ENCODE measurements at regions not wholly inside any gene's neighbourhood (a gene's known extent, or its start where the extent isn't known, plus 50 kb on each side); places are given as distances from the start of the nearest gene placed in this dataset.

DNA sequence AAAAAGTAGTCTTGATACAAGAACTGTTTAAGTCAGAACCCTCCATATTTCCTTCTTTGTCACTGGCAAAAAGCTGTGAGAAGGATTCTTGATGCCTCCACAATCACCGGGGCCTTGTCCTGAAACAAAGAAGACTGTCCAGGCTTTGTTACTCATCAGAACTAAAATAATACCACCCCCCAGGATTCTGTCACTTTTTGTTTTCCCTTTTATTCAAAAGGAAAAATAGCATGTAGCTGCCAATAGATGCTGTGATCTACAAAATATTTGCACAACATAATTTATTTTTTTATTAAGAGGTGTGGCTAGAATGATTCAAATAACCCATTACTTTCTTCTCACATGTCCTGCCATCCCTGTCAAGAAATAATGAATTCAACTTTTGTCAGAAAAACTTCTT, 173.7 kb downstream of the LYPLAL1 start:
- FAIRE-seq, result no peak
- POLR2A ChIA-PET (ENCODE audit: partially characterized antibody), result no interaction called here

More for the DNA sequence above, 173.7 kb downstream of the LYPLAL1 start:
- no peak for TF ChIP-seq SUZ12 (IDR thresholded peaks at IDR 0.05; ENCODE audit: low read length)
- TF ChIP-seq CEBPB (IDR thresholded peaks at IDR 0.05; ENCODE audit: low read depth, low read length), result no peak
- Histone ChIP-seq H3K79me1 (ENCODE audit: low read depth, low read length) (no peaks in the 10 kb centered on the region), H4K5ac (ENCODE audit: insufficient read length, low read depth, low read length) (no peak overlapping the region), H4K20me1 (replicated peaks in 1 of 2; ENCODE audit: control insufficient read depth in 1 of 2, insufficient read depth in 2 of 2, low read length in 2 of 2) (no peaks in the 10 kb centered on the region), H3K9ac (replicated peaks in 1 of 4; ENCODE audit: extremely low read depth in 1 of 4, low read depth in 3 of 4, low read length in 3 of 4) (no peak overlapping the region), H3K4me2 (ENCODE audit: insufficient read depth in 1 of 2, low read depth in 2 of 2, low read length in 2 of 2) (no peak overlapping the region), H3K23ac (ENCODE audit: insufficient read length) (no peak overlapping the region), H3K79me2 (ENCODE audit: control insufficient read depth in 1 of 2, insufficient read depth in 2 of 2, low read length in 2 of 2) (no peaks in the 10 kb centered on the region), H2BK15ac (ENCODE audit: low read length) (no peak overlapping the region), H2AFZ (ENCODE audit: low read length) (no peak overlapping the region), H3K27ac (ENCODE audit: low read depth, low read length) (no peak overlapping the region), H4K91ac (replicated peaks; ENCODE audit: insufficient read length, low read length) (no peak overlapping the region), H2BK20ac (ENCODE audit: low read length) (no peak overlapping the region), H3K36me3 (ENCODE audit: control insufficient read depth in 2 of 4, insufficient read depth in 4 of 4, low read length in 3 of 4) (no peaks in the 10 kb centered on the region; a peak in 1 of 8 replicates), H3K4me1 (replicated peaks in 1 of 4; ENCODE audit: control insufficient read depth in 3 of 4, insufficient read depth in 4 of 4, low read length in 3 of 4) (no peaks in the 10 kb centered on the region), H3K56ac (replicated peaks; ENCODE audit: insufficient read length, low read depth, low read length) (no peak overlapping the region), H3K27me3 (replicated peaks in 1 of 4; ENCODE audit: control insufficient read depth in 3 of 4, extremely low read depth in 1 of 4, insufficient read depth in 3 of 4, low read length in 3 of 4) (no peaks in the 10 kb centered on the region), H3K18ac (ENCODE audit: extremely low read depth, low read length) (no peak overlapping the region), H3K4ac (replicated peaks; ENCODE audit: insufficient read length, low read depth, low read length) (no peak overlapping the region), H3K4me3 (ENCODE audit: extremely low read depth in 1 of 4, insufficient read depth in 2 of 4, low read depth in 3 of 4, low read length in 4 of 4) (no peak overlapping the region), H4K8ac (ENCODE audit: extremely low read depth, insufficient read depth, low read length) (no peak overlapping the region), H2AK5ac (ENCODE audit: low read depth, low read length) (no peak overlapping the region), H2BK5ac (ENCODE audit: low read depth, low read length) (no peak overlapping the region), H3K14ac (ENCODE audit: insufficient read length) (no peak overlapping the region), H2BK120ac (replicated peaks; ENCODE audit: low read depth, low read length) (no peak overlapping the region), H3K9me3 (ENCODE audit: insufficient read depth in 2 of 2, low read depth in 1 of 2, low read length in 1 of 2) (peaks cover 13 to 16% of the 10 kb centered on the region in 2 experiments), H2BK12ac (ENCODE audit: low read depth, low read length) (no peak overlapping the region), H3K23me2 (ENCODE audit: low read depth, low read length) (no peaks in the 10 kb centered on the region)
- CTCF ChIA-PET (ENCODE audit: partially characterized antibody), result interaction anchor here (0.7 to 1.6 kb wide), 3 partner anchors 9 to 39 kb away, joined by 3 to 5 read pairs (median 3); no protein-coding TSS in a partner anchor
- no peak for DNase-seq (ENCODE audit: low read depth in 1 of 2, low spot score in 2 of 2)
- WGBS, 2 experiments (ENCODE audit: extremely low coverage in 1 of 2, insufficient coverage in 1 of 2, insufficient read length in 1 of 2, insufficient replicate concordance in 2 of 2, low coverage in 1 of 2, low lambda C conversion rate in 2 of 2, missing lambda C conversion rate in 1 of 2), result 95% methylated on average over 1 of the region's 1 CpG; no CpG with 5 or more reads in 1 of the 2 experiments
